GM12864 (cell line): ENCODE measurements at regions not wholly inside any gene's neighbourhood (a gene's known extent, or its start where the extent isn't known, plus 50 kb on each side); places are given as distances from the start of the nearest gene placed in this dataset.

Experiments
- DNase-seq: peaks from one replicate; pipeline ENCODE4 v3.0.0-alpha.2; 2011; ENCODE audit warnings: low read depth
- H3K4me3 ChIP-seq: 2 replicates; pipeline ENCODE4 v1.5.1; 2011; ENCODE audit warnings: mild to moderate bottlenecking, low read depth, low read length, control low read depth
- CTCF ChIP-seq: IDR thresholded peaks from 2 replicates; pipeline ENCODE4 v1.5.1; 2011; ENCODE audit warnings: low read depth, mild to moderate bottlenecking, moderate library complexity, low read length, control low read depth, inconsistent platforms; ENCODE audit errors: missing control alignments

- DNase-seq, result no peak
- no peak for TF ChIP-seq CTCF
- H3K4me3 ChIP-seq, result no peak overlapping the region
These were observed 1955.4 kb upstream of the CDH6 start for GRCh38 chr5:29238115-29238514.

DNA sequence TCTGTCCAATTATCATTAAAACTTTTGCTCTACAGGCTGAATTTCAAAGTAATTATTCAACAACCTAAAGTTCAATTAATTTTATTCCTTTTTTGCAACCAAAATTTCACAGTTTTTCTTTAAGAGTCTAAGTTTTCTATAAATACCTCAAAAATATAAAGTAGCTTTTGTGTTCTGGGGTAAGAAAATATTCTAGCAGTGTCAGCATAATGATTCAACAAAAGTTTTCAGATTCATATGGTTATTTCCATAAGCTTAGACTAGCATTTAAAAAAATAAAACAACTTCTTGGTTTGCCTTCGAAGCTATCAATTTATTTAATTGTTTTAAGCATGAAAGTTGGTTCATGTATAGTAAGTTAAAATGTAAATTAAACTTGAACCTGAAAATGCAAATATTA is 1962.3 kb upstream of the CDH6 start:
- DNase-seq, result no peak
- no peak for TF ChIP-seq CTCF
- H3K4me3 ChIP-seq, result no peak overlapping the region

DNA sequence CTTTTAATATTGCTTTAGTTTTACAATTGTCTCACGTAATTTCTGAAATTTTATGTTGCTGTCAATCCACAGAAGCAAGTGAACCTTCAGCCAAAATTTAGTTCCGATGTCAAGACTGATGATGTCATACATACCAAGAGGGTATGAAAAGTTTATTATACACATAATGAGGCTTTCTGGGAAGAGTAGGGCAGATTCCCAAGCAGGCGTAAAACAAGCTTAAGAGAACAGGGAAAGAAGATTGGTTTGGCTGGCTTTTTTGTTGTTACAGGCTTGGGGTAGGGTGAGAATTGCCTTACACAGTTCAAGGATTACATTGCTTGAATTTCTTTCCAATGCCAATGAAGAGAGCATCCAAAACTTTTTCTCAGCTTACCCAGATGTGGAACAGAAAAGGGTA is 1962.9 kb upstream of the CDH6 start:
- TF ChIP-seq CTCF, result no peak
- DNase-seq, result no peak
- H3K4me3 ChIP-seq, result no peak overlapping the region

- H3K4me3 ChIP-seq, result no peak overlapping the region
- no peak for TF ChIP-seq CTCF
- no peak for DNase-seq
These were observed 1964.0 kb upstream of the CDH6 start for GRCh38 chr5:29229461-29229860.

GRCh38 chr5:29218138-29218537 is 1975.3 kb upstream of the CDH6 start:
- no peak for DNase-seq
- H3K4me3 ChIP-seq, result no peak overlapping the region
- TF ChIP-seq CTCF, result no peak

GRCh38 chr5:29214839-29215238 is 1978.6 kb upstream of the CDH6 start:
- H3K4me3 ChIP-seq, result no peak overlapping the region
- no peak for DNase-seq
- TF ChIP-seq CTCF, result no peak

DNA sequence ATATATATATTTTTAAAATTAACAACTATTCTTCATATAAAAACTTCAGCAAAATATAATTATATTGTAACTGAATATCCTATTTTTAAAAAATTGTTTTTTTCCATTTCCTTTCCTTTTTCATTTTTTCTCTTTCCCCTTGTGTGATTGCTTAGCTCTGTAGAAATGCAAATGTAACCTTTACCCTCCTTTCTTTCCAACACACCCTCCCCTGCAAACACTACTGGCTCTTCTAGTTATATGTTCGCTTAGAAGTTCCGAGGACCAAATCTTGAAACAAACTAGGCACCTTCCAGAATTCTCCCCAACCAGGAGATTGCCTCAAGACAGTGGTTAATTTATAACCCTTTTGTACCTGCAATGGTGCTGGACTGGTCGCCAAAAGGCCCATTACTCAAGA is 1980.0 kb upstream of the CDH6 start:
- DNase-seq, result no peak

More for the DNA sequence above, 1980.0 kb upstream of the CDH6 start:
- TF ChIP-seq CTCF, result no peak
- no peak overlapping the region for H3K4me3 ChIP-seq
